DMS153 treated with DMSO at 0.1 percent for 48 hours (cell line): ENCODE measurements at regions not wholly inside any gene's neighbourhood (a gene's known extent, or its start where the extent isn't known, plus 50 kb on each side); places are given as distances from the start of the nearest gene placed in this dataset.

ENCODE experiments used
- DNase-seq: peaks from one replicate; lab custom pipeline; 2025; ENCODE audit not compliant: unreplicated experiment; lab: John Stamatoyannopoulos, UW

- no peak for DNase-seq
These were observed 295.8 kb upstream of the SLC7A11 start for GRCh38 chr4:138537731-138538490.

GRCh38 chr4:138535316-138535715, 293.2 kb upstream of the SLC7A11 start:
- DNase-seq = no peak

- no peak for DNase-seq
These were observed 280.2 kb upstream of the SLC7A11 start for GRCh38 chr4:138522366-138522765.

GRCh38 chr4:138521809-138522208, 279.7 kb upstream of the SLC7A11 start:
- no peak for DNase-seq

GRCh38 chr4:138519436-138519835, 277.3 kb upstream of the SLC7A11 start:
- DNase-seq = no peak

GRCh38 chr4:138513535-138513934, 271.4 kb upstream of the SLC7A11 start:
- no peak for DNase-seq

- no peak for DNase-seq
These were observed 270.6 kb upstream of the SLC7A11 start for GRCh38 chr4:138512756-138513155.

GRCh38 chr4:138510053-138510452, 267.9 kb upstream of the SLC7A11 start:
- no peak for DNase-seq

GRCh38 chr4:138509346-138509745, 267.2 kb upstream of the SLC7A11 start:
- DNase-seq = no peak

GRCh38 chr4:138507522-138507921, 265.4 kb upstream of the SLC7A11 start:
- no peak for DNase-seq

GRCh38 chr4:138501614-138502013, 259.5 kb upstream of the SLC7A11 start:
- no peak for DNase-seq

GRCh38 chr4:138500869-138501268, 258.7 kb upstream of the SLC7A11 start:
- DNase-seq = no peak

GRCh38 chr4:138499627-138500026, 257.5 kb upstream of the SLC7A11 start:
- no peak for DNase-seq

- DNase-seq = no peak
These were observed 252.8 kb upstream of the SLC7A11 start for GRCh38 chr4:138494931-138495330.

GRCh38 chr4:138494116-138494515, 252.0 kb upstream of the SLC7A11 start:
- DNase-seq = no peak

- DNase-seq = no peak
These were observed 250.0 kb upstream of the SLC7A11 start for GRCh38 chr4:138492176-138492575.

GRCh38 chr4:138488533-138488932, 246.4 kb upstream of the SLC7A11 start:
- DNase-seq = no peak

GRCh38 chr4:138487670-138488069, 245.5 kb upstream of the SLC7A11 start:
- DNase-seq = no peak

- DNase-seq = no peak
These were observed 245.1 kb upstream of the SLC7A11 start for GRCh38 chr4:138487230-138487629.

GRCh38 chr4:138485498-138485897, 243.3 kb upstream of the SLC7A11 start:
- DNase-seq = no peak

GRCh38 chr4:138475116-138475515, 233.0 kb upstream of the SLC7A11 start:
- DNase-seq = no peak

- DNase-seq = no peak
These were observed 231.2 kb upstream of the SLC7A11 start for GRCh38 chr4:138473339-138473738.
